HEK293 (cell line): ENCODE measurements at regions not wholly inside any gene's neighbourhood (a gene's known extent, or its start where the extent isn't known, plus 50 kb on each side); places are given as distances from the start of the nearest gene placed in this dataset.

Source experiments
- CTCF ChIA-PET: fragments of 350-600 bp; formaldehyde crosslinking; extraction: SDS; loops from one replicate; lab custom pipeline; 2021; ENCODE audit warnings: antibody characterized with exemption; lab: Yijun Ruan, JAX
- POLR2A ChIA-PET: fragments of 300-600 bp; formaldehyde crosslinking; extraction: SDS; loops from one replicate; lab custom pipeline; 2020; ENCODE audit warnings: antibody characterized with exemption, inconsistent platforms; lab: Yijun Ruan, JAX
- H3K27ac ChIP-seq: fragments of 200-500 bp; sonication (Bioruptor generic); 2 replicates; pipeline ENCODE4 v1.5.1; 2014; ENCODE audit warnings: low read depth, low read length, control low read depth, inconsistent platforms; ENCODE audit errors: extremely low read depth
- H3K36me3 ChIP-seq, 2 experiments: fragments of 200-500 bp in 1 of 2; sonication (Bioruptor generic) in 1 of 2; 1 replicate in 1 of 2; 2 replicates in 1 of 2; pipeline ENCODE4 v1.5.1; 2014 to 2017; ENCODE audit warnings: inconsistent platforms in 2 of 2, low read length in 2 of 2; ENCODE audit not compliant: control insufficient read depth in 2 of 2, insufficient read depth in 1 of 2
- H3K4me1 ChIP-seq: fragments of 200-500 bp; sonication (Bioruptor generic); 2 replicates; pipeline ENCODE4 v1.5.1; 2014; ENCODE audit warnings: mild to moderate bottlenecking, low read length, inconsistent platforms; ENCODE audit not compliant: control insufficient read depth, insufficient read depth
- H3K4me3 ChIP-seq: 2 replicates; pipeline ENCODE4 v1.5.1; 2011; ENCODE audit warnings: low read depth, mild to moderate bottlenecking, control low read depth, low read length, moderate library complexity
- H3K9me3 ChIP-seq: fragments of 200-500 bp; sonication (Bioruptor generic); 2 replicates; pipeline ENCODE4 v1.5.1; 2014; ENCODE audit warnings: low read depth, low read length, inconsistent platforms; ENCODE audit not compliant: control insufficient read depth, insufficient read depth
- OVOL3 ChIP-seq: fragments of 450-650 bp; formaldehyde crosslinking; IDR thresholded peaks from 2 replicates; pipeline ENCODE4 v1.5.1; 2016; ENCODE audit warnings: missing biosample characterization, missing genetic modification characterization
- ZBTB8A ChIP-seq: fragments of 450-650 bp; formaldehyde crosslinking; IDR thresholded peaks from 2 replicates; pipeline ENCODE4 v1.5.1; 2016; ENCODE audit warnings: missing biosample characterization, missing genetic modification characterization
- ZNF302 ChIP-seq: fragments of 450-650 bp; formaldehyde crosslinking; IDR thresholded peaks from 2 replicates; pipeline ENCODE4 v1.5.1; 2016; ENCODE audit warnings: missing biosample characterization, missing genetic modification characterization, low read depth
- ZNF394 ChIP-seq: fragments of 450-650 bp; formaldehyde crosslinking; IDR thresholded peaks from 2 replicates; pipeline ENCODE4 v1.5.1; 2016; ENCODE audit warnings: missing biosample characterization, missing genetic modification characterization, mild to moderate bottlenecking, moderate library complexity, borderline replicate concordance
- ZNF423 ChIP-seq: fragments of 450-650 bp; formaldehyde crosslinking; IDR thresholded peaks from 2 replicates; pipeline ENCODE4 v1.5.1; 2016; ENCODE audit warnings: missing biosample characterization, missing genetic modification characterization
- ZNF544 ChIP-seq: fragments of 450-650 bp; formaldehyde crosslinking; IDR thresholded peaks from 2 replicates; pipeline ENCODE4 v1.5.0; 2017; ENCODE audit warnings: missing biosample characterization, missing genetic modification characterization
- ZNF623 ChIP-seq: fragments of 450-650 bp; formaldehyde crosslinking; IDR thresholded peaks from 2 replicates; pipeline ENCODE4 v1.5.1; 2016; ENCODE audit warnings: missing biosample characterization, missing genetic modification characterization
- ZNF658 ChIP-seq: fragments of 450-650 bp; formaldehyde crosslinking; IDR thresholded peaks from 2 replicates; pipeline ENCODE4; 2016; ENCODE audit warnings: missing biosample characterization, missing genetic modification characterization
- ZNF660 ChIP-seq: fragments of 450-650 bp; IDR thresholded peaks from 2 replicates; pipeline ENCODE4 v1.5.1; 2018; ENCODE audit warnings: missing biosample characterization, mild to moderate bottlenecking, missing genetic modification characterization
- ZNF670 ChIP-seq: fragments of 450-650 bp; formaldehyde crosslinking; IDR thresholded peaks from 2 replicates; pipeline ENCODE4 v1.5.1; 2016; ENCODE audit warnings: missing biosample characterization, missing genetic modification characterization, low read depth
- ZNF707 ChIP-seq: fragments of 450-650 bp; formaldehyde crosslinking; IDR thresholded peaks from 2 replicates; pipeline ENCODE4 v1.5.1; 2016; ENCODE audit warnings: missing biosample characterization, missing genetic modification characterization
- ZNF76 ChIP-seq: fragments of 450-650 bp; formaldehyde crosslinking; IDR thresholded peaks from 2 replicates; pipeline ENCODE4; 2016; ENCODE audit warnings: low read depth, missing biosample characterization, missing genetic modification characterization, borderline replicate concordance
- ZNF776 ChIP-seq: fragments of 450-650 bp; formaldehyde crosslinking; IDR thresholded peaks from 2 replicates; pipeline ENCODE4 v1.5.0; 2017; ENCODE audit warnings: missing biosample characterization, missing genetic modification characterization, borderline replicate concordance
- ZNF792 ChIP-seq: fragments of 450-650 bp; formaldehyde crosslinking; IDR thresholded peaks from 2 replicates; pipeline ENCODE4 v1.5.1; 2016; ENCODE audit warnings: missing biosample characterization, missing genetic modification characterization
- TF ChIP-seq, protein P1 (sequence below): fragments of 450-650 bp; formaldehyde crosslinking; IDR thresholded peaks from 2 replicates; pipeline ENCODE4 v1.5.1; 2016; ENCODE audit warnings: missing biosample characterization, missing genetic modification characterization, borderline replicate concordance
- TF ChIP-seq, protein P2 (sequence below): sonication (generic); formaldehyde crosslinking; IDR thresholded peaks from 2 replicates; pipeline ENCODE4 v1.8.1; 2022; ENCODE audit warnings: mild to moderate bottlenecking, moderate library complexity, missing genetic modification reagents
- TF ChIP-seq, protein P3 (sequence below): fragments of 450-650 bp; formaldehyde crosslinking; IDR thresholded peaks from 2 replicates; pipeline ENCODE4 v1.5.1; 2017; ENCODE audit warnings: missing biosample characterization, missing genetic modification characterization
- TF ChIP-seq, protein P4 (sequence below): fragments of 450-650 bp; formaldehyde crosslinking; IDR thresholded peaks from 2 replicates; pipeline ENCODE4 v1.5.1; 2016; ENCODE audit warnings: missing biosample characterization, missing genetic modification characterization

DNA sequence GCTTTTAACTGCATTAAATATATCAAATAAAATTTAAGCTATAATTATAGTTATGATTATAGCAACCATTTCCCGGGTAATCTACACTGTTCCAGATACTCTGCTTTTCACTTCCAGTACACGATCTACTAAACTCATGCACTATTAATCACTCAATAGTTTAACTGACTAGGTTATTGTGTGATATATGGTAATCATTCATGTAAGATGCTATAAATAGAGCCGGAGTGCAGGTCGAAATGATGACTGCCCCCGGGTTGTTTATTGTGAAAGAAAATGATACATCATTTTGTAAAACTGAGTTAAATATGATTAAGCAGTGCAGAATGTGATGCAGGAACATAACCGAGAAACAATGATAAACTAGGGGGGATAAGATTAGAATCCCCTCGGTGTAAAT is 434.6 kb upstream of the DSEL start:
- CTCF ChIA-PET = no interaction called here
- no peak for TF ChIP-seq ZNF302
- TF ChIP-seq, all 188 proteins: peak for 0
- Histone ChIP-seq H3K4me3 (no peak overlapping the region), H3K9me3 (no peaks in the 10 kb centered on the region), H3K27ac (no peak overlapping the region), H3K36me3 (no peaks in the 10 kb centered on the region), H3K4me1 (no peaks in the 10 kb centered on the region)
- POLR2A ChIA-PET = no interaction called here

DNA sequence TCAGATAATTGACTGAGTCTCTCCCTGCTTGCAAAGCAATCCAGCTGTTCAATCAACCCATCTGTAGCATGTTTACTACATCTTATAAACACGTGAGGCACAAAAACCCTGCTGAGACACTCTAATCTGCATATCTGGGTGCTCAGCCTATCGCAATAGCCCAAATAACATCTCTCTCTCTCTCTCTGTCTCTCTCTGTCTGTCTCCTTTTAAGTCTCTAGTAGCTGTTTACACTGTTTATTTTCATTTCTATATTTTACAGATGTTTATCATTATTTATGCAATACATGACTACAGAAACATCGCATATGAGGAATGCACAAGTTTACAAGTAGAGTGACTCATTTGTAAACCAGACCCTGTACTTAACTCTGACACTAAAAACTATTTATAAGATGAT is 422.1 kb upstream of the DSEL start:
- no peaks in the 10 kb centered on the region for H3K4me1 ChIP-seq
- no peak for TF ChIP-seq ZBTB8A (tag by site-specific recombination)
- TF ChIP-seq, protein P1, sequence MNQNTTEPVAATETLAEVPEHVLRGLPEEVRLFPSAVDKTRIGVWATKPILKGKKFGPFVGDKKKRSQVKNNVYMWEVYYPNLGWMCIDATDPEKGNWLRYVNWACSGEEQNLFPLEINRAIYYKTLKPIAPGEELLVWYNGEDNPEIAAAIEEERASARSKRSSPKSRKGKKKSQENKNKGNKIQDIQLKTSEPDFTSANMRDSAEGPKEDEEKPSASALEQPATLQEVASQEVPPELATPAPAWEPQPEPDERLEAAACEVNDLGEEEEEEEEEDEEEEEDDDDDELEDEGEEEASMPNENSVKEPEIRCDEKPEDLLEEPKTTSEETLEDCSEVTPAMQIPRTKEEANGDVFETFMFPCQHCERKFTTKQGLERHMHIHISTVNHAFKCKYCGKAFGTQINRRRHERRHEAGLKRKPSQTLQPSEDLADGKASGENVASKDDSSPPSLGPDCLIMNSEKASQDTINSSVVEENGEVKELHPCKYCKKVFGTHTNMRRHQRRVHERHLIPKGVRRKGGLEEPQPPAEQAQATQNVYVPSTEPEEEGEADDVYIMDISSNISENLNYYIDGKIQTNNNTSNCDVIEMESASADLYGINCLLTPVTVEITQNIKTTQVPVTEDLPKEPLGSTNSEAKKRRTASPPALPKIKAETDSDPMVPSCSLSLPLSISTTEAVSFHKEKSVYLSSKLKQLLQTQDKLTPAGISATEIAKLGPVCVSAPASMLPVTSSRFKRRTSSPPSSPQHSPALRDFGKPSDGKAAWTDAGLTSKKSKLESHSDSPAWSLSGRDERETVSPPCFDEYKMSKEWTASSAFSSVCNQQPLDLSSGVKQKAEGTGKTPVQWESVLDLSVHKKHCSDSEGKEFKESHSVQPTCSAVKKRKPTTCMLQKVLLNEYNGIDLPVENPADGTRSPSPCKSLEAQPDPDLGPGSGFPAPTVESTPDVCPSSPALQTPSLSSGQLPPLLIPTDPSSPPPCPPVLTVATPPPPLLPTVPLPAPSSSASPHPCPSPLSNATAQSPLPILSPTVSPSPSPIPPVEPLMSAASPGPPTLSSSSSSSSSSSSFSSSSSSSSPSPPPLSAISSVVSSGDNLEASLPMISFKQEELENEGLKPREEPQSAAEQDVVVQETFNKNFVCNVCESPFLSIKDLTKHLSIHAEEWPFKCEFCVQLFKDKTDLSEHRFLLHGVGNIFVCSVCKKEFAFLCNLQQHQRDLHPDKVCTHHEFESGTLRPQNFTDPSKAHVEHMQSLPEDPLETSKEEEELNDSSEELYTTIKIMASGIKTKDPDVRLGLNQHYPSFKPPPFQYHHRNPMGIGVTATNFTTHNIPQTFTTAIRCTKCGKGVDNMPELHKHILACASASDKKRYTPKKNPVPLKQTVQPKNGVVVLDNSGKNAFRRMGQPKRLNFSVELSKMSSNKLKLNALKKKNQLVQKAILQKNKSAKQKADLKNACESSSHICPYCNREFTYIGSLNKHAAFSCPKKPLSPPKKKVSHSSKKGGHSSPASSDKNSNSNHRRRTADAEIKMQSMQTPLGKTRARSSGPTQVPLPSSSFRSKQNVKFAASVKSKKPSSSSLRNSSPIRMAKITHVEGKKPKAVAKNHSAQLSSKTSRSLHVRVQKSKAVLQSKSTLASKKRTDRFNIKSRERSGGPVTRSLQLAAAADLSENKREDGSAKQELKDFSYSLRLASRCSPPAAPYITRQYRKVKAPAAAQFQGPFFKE (tag by site-specific recombination) = no peak
- no peak for TF ChIP-seq ZNF707 (tag by site-specific recombination)
- TF ChIP-seq ZNF623 (tag by site-specific recombination) = no peak
- TF ChIP-seq ZNF544 (tag by site-specific recombination) = no peak
- no peak for TF ChIP-seq ZNF670 (tag by site-specific recombination)
- no peak for TF ChIP-seq ZNF660 (tag by site-specific recombination)
- no peak for TF ChIP-seq ZNF423 (tag by site-specific recombination)
- TF ChIP-seq, protein P2, sequence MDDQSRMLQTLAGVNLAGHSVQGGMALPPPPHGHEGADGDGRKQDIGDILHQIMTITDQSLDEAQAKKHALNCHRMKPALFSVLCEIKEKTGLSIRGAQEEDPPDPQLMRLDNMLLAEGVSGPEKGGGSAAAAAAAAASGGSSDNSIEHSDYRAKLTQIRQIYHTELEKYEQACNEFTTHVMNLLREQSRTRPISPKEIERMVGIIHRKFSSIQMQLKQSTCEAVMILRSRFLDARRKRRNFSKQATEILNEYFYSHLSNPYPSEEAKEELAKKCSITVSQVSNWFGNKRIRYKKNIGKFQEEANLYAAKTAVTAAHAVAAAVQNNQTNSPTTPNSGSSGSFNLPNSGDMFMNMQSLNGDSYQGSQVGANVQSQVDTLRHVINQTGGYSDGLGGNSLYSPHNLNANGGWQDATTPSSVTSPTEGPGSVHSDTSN (CRISPR knock-in tag) = no peak
- TF ChIP-seq, protein P3, sequence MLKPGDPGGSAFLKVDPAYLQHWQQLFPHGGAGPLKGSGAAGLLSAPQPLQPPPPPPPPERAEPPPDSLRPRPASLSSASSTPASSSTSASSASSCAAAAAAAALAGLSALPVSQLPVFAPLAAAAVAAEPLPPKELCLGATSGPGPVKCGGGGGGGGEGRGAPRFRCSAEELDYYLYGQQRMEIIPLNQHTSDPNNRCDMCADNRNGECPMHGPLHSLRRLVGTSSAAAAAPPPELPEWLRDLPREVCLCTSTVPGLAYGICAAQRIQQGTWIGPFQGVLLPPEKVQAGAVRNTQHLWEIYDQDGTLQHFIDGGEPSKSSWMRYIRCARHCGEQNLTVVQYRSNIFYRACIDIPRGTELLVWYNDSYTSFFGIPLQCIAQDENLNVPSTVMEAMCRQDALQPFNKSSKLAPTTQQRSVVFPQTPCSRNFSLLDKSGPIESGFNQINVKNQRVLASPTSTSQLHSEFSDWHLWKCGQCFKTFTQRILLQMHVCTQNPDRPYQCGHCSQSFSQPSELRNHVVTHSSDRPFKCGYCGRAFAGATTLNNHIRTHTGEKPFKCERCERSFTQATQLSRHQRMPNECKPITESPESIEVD (tag by site-specific recombination) = no peak
- no peak for TF ChIP-seq ZNF658 (tag by site-specific recombination)
- TF ChIP-seq ZNF394 (tag by site-specific recombination) = no peak
- TF ChIP-seq ZNF76 (tag by site-specific recombination) = no peak
- TF ChIP-seq, protein P4, sequence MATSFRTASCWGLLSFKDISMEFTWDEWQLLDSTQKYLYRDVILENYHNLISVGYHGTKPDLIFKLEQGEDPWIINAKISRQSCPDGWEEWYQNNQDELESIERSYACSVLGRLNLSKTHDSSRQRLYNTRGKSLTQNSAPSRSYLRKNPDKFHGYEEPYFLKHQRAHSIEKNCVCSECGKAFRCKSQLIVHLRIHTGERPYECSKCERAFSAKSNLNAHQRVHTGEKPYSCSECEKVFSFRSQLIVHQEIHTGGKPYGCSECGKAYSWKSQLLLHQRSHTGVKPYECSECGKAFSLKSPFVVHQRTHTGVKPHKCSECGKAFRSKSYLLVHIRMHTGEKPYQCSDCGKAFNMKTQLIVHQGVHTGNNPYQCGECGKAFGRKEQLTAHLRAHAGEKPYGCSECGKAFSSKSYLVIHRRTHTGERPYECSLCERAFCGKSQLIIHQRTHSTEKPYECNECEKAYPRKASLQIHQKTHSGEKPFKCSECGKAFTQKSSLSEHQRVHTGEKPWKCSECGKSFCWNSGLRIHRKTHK (tag by site-specific recombination) = no peak
- TF ChIP-seq OVOL3 (tag by site-specific recombination) = no peak
- TF ChIP-seq ZNF792 (tag by site-specific recombination) = no peak
- no peak for TF ChIP-seq ZNF776 (tag by site-specific recombination)
- no peaks in the 10 kb centered on the region for H3K9me3 ChIP-seq
- POLR2A ChIA-PET = no interaction called here
- no peaks in the 10 kb centered on the region for H3K36me3 ChIP-seq
- no peak overlapping the region for H3K27ac ChIP-seq
- H3K4me3 ChIP-seq = no peak overlapping the region
- CTCF ChIA-PET = interaction anchor here (0.7 kb wide), 1 partner anchor 46 kb away, joined by 3 read pairs; no protein-coding TSS in a partner anchor
